HG03066 (cell line): ENCODE measurements at regions not wholly inside any gene's neighbourhood (a gene's known extent, or its start where the extent isn't known, plus 50 kb on each side); places are given as distances from the start of the nearest gene placed in this dataset.

Experiments
- ATAC-seq: cut with Tn5 transposase; IDR thresholded peaks from one replicate; pipeline ENCODE4 v1.9.1; 2021; ENCODE audit warnings: low read depth; ENCODE audit not compliant: unreplicated experiment

- no peak for ATAC-seq
Observed at GRCh38 chr2:129273266-129274037, 706.0 kb upstream of the RAB6C start.

- no peak for ATAC-seq
Observed at GRCh38 chr2:129274038-129274415, 705.4 kb upstream of the RAB6C start.

- ATAC-seq, result no peak
Observed at GRCh38 chr2:129274918-129275317, 704.5 kb upstream of the RAB6C start.

- ATAC-seq, result no peak
Observed at GRCh38 chr2:129275706-129276105, 703.8 kb upstream of the RAB6C start.

GRCh38 chr2:129276978-129277584 lies 702.4 kb upstream of the RAB6C start:
- ATAC-seq, result no peak

- no peak for ATAC-seq
Observed at GRCh38 chr2:129277585-129277981, 701.9 kb upstream of the RAB6C start.

GRCh38 chr2:129281791-129282530 lies 697.5 kb upstream of the RAB6C start:
- ATAC-seq, result no peak

- no peak for ATAC-seq
Observed at GRCh38 chr2:129285012-129285411, 694.5 kb upstream of the RAB6C start.

GRCh38 chr2:129293326-129293725 lies 686.1 kb upstream of the RAB6C start:
- no peak for ATAC-seq

- ATAC-seq, result no peak
Observed at GRCh38 chr2:129296396-129296795, 683.1 kb upstream of the RAB6C start.

- ATAC-seq, result no peak
Observed at GRCh38 chr2:129296806-129297205, 682.7 kb upstream of the RAB6C start.

- ATAC-seq, result no peak
Observed at GRCh38 chr2:129297430-129297829, 682.0 kb upstream of the RAB6C start.

- no peak for ATAC-seq
Observed at GRCh38 chr2:129299338-129299737, 680.1 kb upstream of the RAB6C start.

- ATAC-seq, result no peak
Observed at GRCh38 chr2:129299756-129300155, 679.7 kb upstream of the RAB6C start.

- no peak for ATAC-seq
Observed at GRCh38 chr2:129300456-129300855, 679.0 kb upstream of the RAB6C start.

- no peak for ATAC-seq
Observed at GRCh38 chr2:129301431-129301913, 678.0 kb upstream of the RAB6C start.

GRCh38 chr2:129302106-129302505 lies 677.4 kb upstream of the RAB6C start:
- no peak for ATAC-seq

- no peak for ATAC-seq
Observed at GRCh38 chr2:129302561-129303183, 676.8 kb upstream of the RAB6C start.

GRCh38 chr2:129314120-129314519 lies 665.3 kb upstream of the RAB6C start:
- ATAC-seq, result no peak

GRCh38 chr2:129318581-129319421 lies 660.7 kb upstream of the RAB6C start:
- no peak for ATAC-seq
